ENCODE measurements at regions not wholly inside any gene's neighbourhood (a gene's known extent, or its start where the extent isn't known, plus 50 kb on each side); places are given as distances from the start of the nearest gene placed in this dataset.

DNA sequence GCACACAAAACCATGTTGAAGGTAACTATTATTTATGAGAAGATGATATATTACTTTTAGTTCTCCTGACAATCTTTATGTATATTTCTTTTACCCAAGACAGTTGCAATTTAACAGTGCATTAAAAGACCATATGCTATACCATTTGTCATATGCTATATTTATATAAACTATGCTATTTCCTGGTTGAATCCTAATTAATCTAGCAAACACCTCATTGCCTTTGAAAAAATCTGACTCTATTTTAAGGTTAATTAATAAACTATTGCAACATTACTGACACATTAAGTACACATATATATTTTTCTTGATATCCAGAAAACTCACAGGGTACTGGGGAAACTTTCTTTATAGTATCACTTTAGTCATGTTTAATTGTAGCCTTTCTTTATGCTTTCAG lies 649.4 kb upstream of the PCDH20 start:
- H3K14ac ChIP-seq (replicated peaks; ENCODE audit: low read depth, low read length) = no peak overlapping the region
- no peak overlapping the region for H3K4ac ChIP-seq (ENCODE audit: low read depth, low read length)
- no peak overlapping the region for H3K4me2 ChIP-seq (ENCODE audit: low read depth, low read length)
- H3K4me1 ChIP-seq (ENCODE audit: control insufficient read depth, insufficient read depth, low read length) = no peaks in the 10 kb centered on the region
- no peak overlapping the region for H3K9ac ChIP-seq (ENCODE audit: low read depth, low read length)
- no peak overlapping the region for H2AK5ac ChIP-seq (ENCODE audit: low read depth, low read length)
- H3K4me3 ChIP-seq (ENCODE audit: insufficient read depth, low read depth, low read length) = no peak overlapping the region
- no peaks in the 10 kb centered on the region for H3K79me1 ChIP-seq (ENCODE audit: low read depth in 1 of 2, low read length in 2 of 2)
- H2BK5ac ChIP-seq (ENCODE audit: low read depth, low read length, poor library complexity, severe bottlenecking) = no peak overlapping the region
- no peaks in the 10 kb centered on the region for H4K20me1 ChIP-seq (ENCODE audit: insufficient read depth, low read length)
- ATAC-seq (ENCODE audit: low read depth) (no peak), DNase-seq (no peak)
- H3K27ac ChIP-seq (ENCODE audit: insufficient read depth, low read length) = no peak overlapping the region
- H3K9me3 ChIP-seq (ENCODE audit: control insufficient read depth, insufficient read depth, low read length) = no peaks in the 10 kb centered on the region
- ChIA-PET CTCF (no interaction called here), POLR2A (ENCODE audit: unreplicated experiment) (no interaction called here)
- in situ Hi-C loops (cut with MboI; ENCODE audit: low sequenced_read_pairs) (no loop called here), dilution Hi-C loops (cut with HindIII; ENCODE audit: low sequenced_read_pairs, unreplicated experiment) (no loop called here), intact Hi-C loops (cut with micrococcal nuclease) (no loop called here)
- no peaks in the 10 kb centered on the region for H3K27me3 ChIP-seq (ENCODE audit: control insufficient read depth, insufficient read depth, low read length)
- H4K8ac ChIP-seq (ENCODE audit: low read depth in 2 of 2, low read length in 2 of 2) = no peak overlapping the region
- no peak overlapping the region for H2AFZ ChIP-seq (replicated peaks; ENCODE audit: low read length, poor library complexity)
- H4K91ac ChIP-seq (ENCODE audit: insufficient read depth, low read depth, low read length) = no peak overlapping the region
- no TSS peak for BruUV-seq (replicated peaks)
- no peaks in the 10 kb centered on the region for H3K9me1 ChIP-seq (ENCODE audit: insufficient read depth, low read length)
- H4K5ac ChIP-seq (ENCODE audit: low read depth, low read length) = no peak overlapping the region
- no peak overlapping the region for H2BK120ac ChIP-seq (ENCODE audit: low read depth, low read length)
- H3K18ac ChIP-seq (ENCODE audit: low read depth, low read length) = no peak overlapping the region
- no peak overlapping the region for H2BK15ac ChIP-seq (ENCODE audit: low read depth, low read length)
- no peak overlapping the region for H3K56ac ChIP-seq (ENCODE audit: extremely low read depth, insufficient read depth, low read length)
- no peak overlapping the region for H2AK9ac ChIP-seq (replicated peaks; ENCODE audit: low read depth, low read length, poor library complexity)
- TF ChIP-seq SMC3 (IDR thresholded peaks at IDR 0.05; ENCODE audit: low read depth, low read length) (no peak), NFE2L2 (IDR thresholded peaks at IDR 0.05; ENCODE audit: low read depth, low read length) (no peak)
- H3K23ac ChIP-seq (ENCODE audit: low read depth, low read length) = no peak overlapping the region
- H3K36me3 ChIP-seq (ENCODE audit: control insufficient read depth, insufficient read depth, low read length) = no peaks in the 10 kb centered on the region
- no peak overlapping the region for H2BK20ac ChIP-seq (ENCODE audit: low read depth, low read length)
